ENCODE measurements at regions not wholly inside any gene's neighbourhood (a gene's known extent, or its start where the extent isn't known, plus 50 kb on each side); places are given as distances from the start of the nearest gene placed in this dataset.

DNA sequence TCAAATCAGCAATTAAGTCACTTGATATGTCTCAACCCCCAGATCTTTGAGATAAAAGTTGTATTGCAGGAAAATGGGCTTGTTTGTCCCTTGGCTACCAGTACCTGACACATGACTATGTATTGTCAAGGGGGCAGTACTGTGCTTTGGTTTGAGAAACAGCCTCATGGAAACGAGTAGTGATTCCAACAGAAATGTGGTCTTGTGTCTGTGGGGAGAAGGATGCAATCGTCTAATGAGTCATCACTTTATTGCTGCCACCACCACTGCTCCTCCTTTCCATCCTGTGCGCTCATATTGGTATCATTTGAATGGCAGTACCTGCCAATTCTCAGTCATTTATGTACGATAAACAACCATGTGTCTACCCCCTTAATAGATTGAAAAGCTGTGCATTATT lies 72.8 kb upstream of the ARHGAP5 start:
- DNase-seq (ENCODE audit: low spot score): no peak

DNA sequence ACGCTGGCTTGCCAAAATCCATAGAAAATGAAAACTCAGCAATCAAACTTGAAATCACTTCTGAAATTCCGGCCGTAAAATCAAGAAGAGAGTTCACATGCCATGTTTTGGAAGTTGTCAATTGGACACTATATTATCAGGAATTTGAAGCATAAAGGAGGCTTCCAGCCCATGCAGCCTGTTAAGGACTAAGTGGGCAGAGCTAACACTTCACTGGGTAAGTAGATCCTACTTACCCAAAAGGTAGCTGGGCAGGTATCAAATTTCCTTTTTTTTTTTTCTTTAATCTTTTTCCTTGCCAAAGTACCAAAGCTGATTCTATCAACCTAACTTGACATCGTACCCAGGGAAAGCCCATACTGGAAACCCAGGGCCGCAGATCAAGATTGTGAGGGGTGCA lies 71.5 kb upstream of the ARHGAP5 start:
- DNase-seq (ENCODE audit: low spot score): no peak

DNA sequence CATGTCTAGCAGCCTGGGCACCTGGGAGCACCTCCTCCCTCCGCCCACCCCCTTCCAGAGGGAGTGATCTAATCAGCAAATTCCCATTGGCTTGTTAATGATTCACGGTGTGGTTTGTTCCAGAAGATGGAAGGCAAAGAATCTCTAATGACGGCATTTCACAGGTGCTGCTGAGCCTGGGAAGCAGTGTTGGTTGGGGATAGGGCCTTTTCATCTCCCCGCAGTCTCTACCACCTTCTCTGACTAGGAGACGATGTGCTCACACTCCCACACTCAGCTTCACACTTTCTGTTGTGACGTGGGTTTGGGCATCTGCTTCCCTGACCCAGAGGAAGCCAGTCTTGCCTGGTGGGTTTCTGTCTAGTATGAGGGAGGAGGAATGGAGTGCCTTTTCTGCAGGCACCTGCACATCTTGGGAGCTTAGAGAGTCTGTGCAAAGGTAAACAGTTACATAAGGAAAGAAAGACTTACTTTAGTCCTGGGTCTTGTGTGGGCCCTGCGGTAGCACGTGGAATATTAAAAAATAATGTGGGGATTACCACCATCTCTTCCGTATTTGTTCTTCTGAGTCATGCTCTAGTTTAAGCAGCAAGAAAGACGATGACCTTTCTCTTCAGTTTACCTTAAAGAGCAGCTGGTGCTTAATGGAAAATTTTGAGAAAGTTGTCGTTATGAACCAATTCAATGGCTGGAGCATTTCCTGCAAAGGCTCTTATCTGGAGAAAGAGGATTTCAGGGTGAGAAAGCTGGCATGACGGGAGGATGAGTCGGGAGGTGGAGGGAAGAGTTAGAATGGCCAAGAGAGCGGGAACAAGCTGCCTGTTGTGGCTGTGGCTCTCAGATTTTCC lies 70.6 kb upstream of the ARHGAP5 start:
- no peak for DNase-seq (ENCODE audit: low spot score)

DNA sequence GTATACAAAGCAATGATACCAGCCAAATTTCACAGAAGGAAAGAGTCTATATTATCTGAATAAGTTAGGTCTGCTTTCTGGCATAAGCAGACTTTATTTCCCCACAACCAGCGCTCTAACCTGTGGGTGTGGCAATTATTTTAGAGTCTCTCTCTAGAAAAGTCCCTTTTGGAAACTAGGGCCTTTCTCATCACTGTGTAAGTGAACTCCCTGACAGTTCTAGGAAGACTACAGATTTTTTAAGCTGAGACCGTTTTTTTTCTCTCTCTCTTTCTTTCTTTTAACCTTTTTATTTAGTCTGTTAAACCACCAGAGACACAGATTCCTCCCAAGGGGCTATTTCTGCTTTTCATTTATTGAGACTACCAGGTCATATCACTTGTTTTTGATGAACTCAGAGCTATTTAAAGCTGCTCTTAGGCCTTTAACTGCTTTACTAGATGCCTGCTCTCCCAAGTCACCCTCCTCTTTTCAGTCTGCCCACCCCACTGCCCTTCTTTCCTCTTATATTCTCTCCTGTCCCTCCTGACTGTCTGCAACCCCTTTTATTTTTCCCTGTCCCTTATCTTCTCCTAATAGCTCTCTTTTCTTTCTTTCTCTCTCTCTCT lies 69.2 kb upstream of the ARHGAP5 start:
- no peak for DNase-seq (ENCODE audit: low spot score)

DNA sequence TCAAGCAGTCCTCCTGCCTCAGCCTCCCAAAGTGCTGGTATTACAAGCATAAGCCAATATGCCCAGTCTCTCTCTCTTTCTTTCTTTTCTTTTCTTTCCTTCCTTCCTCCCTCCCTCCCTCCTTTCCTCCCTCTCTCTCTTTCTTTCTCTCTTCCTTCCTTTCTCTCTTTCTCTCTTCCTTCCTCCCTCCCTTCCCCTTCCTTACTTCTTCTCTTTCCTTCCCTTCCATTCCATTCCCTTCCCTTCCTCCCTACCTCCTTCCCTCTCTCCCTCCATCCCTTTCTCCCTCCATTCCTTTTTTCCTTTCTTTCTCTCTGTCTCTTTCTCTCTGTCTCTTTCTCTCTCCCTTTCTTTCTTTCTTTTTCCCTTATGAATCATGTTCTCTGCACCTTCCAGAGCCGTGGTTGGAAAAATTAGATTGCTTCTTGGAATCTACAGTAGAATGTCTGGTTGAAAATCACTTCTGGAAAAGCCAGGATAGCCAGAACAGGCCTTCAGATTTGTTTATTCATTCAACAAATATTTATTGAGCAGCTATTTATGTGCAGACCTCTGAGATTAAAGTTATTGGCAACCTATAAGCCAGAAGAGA lies 68.4 kb upstream of the ARHGAP5 start:
- no peak for DNase-seq (ENCODE audit: low spot score)

DNA sequence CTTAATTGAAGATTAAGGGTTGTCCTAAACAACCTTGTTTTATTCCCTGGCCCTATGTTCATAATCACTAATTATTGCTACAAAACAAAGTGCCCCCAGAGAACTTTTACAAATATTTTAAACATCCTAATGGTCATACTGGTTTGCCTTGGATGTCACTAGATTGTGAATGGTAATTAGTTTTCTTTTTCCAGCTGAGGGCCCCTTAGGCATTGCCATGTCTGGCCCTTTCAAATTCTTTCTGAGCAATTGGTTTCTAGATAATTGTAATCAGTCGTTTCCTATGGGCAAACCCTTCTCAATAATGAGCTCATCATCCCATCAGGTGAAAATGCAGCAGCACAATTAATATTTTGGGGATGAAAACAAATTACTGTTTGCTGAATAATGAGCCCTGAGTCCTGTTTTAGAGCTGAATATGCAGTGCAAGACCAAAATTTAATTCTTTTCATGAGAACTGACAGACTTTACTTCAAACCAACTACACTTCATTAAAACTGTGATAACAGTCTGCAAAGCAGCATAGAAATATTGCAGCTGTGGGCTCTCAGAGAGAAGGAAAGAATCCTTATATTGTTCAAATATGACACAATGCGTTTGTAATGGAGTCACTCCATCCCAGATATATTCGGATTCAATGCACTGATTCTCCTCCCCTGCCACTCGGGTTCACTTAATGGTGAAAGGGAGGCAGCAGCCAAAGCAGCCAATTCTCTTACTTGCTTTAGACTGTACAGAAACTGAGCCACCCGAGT lies 67.7 kb upstream of the ARHGAP5 start:
- no peak for DNase-seq (ENCODE audit: low spot score)

DNA sequence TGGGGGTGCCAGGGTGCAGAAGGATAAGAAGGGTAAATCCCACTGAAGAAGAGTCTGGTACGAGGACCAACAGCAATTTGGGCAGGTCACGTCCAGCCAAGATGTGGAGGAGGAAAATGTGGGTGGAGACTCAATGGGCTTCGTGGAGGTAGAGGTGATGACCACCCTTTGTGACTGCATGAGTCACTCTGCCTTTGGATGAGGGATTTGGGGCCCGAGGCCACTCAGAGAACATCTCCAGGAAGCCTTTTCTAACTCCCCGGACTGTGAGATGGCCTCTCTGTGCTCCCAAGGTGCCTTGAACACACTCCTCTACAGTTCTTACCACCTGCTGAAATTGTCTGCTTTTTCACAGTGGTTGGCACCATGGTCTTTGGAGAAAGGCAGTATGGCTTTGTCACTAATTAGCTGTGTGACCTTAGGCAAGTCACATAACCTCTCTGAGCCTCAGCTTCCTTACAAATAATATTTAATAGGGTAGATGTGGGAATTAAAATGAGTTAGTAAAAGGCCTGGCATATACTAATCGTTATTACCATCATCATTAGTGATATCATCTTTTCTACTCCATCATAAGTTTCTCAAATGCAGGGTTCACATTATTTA lies 67.0 kb upstream of the ARHGAP5 start:
- no peak for DNase-seq (ENCODE audit: low spot score)

DNA sequence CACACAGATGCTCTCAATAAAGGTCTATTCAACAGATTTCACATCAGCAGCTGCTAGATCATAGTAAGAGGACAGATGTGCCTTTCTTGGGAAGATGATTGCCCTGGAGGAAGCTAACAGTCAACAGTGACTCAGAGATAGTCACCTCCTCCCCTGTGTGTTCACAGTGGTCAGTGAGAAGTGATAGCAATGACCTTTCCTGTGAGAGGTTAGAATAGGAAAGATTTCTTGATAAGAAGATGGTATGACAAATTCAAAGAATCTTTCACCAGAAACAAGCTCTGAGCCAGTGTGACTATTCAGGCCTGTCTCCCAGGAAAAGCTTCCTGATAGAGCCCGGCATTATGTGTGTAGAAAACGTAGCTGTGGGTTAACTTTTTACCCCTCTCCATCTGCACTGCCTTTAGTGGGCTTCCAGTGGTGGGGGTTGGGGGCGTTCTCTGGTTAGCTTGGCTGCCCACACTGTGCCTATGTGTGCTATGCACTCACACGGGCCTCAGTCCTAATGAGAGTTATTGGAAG lies 66.4 kb upstream of the ARHGAP5 start:
- no peak for DNase-seq (ENCODE audit: low spot score)

DNA sequence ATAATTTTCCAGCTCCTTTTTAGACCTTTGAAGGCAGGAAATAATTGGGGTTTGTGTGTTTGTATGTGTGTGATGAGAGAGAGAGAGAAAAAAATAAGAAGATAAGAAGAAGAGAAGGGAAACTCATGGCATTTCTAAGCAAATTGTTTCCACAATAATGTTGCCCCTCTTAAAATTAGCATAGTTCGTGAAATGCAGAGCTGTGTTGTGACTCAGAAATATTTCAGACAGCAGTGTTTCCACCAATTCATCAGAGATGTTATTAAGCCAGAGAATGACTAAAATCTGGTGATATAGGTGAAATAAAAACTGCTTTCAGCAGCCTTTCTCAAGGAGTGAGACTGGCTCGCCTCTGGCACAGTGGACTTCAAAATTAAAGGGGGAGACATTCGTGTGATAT lies 65.9 kb upstream of the ARHGAP5 start:
- DNase-seq (ENCODE audit: low spot score): no peak

DNA sequence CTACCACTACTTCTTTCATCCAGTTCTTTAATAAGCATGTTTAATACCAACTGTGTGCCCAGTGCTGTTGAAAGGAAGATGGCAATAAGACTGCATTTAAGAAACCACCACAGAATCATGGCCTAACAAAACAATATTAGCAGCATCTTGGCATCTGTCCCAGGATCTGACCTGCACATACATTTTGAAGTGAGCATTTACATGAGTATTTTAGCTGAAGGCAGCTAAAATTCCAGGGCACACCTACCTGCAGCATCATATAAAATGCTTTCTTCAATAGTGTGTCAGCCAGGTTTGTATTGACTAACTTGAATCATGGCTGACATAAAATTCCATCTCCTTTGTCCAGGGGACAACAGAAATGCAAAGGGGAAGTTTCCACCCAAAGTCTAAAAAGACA lies 65.0 kb upstream of the ARHGAP5 start:
- DNase-seq (ENCODE audit: low spot score): no peak

DNA sequence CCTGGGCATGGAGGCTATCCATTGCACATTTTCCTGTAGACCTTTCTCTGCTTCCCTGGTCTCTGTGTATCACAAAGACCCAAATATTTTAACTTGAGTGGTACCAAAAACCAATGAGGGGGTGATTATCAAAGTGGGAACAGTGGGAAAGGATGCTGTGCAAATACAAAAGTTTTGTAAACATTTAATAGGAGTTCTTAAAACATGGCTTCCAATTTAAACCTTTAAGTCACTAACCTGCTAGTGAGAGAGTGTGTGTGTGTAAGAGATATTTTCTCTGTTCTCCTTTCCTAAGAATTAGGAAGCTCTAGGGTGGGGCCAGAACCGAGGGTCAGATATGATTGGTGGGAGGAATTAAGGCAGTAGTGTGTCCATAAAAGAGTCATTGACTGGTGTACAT lies 64.5 kb upstream of the ARHGAP5 start:
- DNase-seq (ENCODE audit: low spot score): no peak

DNA sequence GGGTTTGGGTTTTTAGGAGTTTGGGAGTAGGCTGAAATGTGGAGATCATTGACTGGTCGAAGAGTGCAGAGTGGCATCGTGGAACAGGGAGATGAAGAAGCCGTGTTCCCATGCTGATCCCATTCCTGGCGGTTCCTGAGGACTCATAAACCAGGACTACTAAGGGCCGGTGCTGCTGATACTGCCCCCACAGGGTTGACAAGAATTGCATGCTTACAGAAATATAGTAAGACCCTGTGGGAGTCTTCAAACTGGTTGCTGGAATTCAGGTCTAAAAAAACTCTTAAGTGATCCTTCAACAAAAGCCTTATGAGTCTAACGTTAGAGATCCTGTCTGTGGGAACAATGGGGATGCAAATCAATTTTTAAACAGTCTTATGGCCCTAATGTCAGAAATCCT lies 64.0 kb upstream of the ARHGAP5 start:
- DNase-seq (ENCODE audit: low spot score): no peak

DNA sequence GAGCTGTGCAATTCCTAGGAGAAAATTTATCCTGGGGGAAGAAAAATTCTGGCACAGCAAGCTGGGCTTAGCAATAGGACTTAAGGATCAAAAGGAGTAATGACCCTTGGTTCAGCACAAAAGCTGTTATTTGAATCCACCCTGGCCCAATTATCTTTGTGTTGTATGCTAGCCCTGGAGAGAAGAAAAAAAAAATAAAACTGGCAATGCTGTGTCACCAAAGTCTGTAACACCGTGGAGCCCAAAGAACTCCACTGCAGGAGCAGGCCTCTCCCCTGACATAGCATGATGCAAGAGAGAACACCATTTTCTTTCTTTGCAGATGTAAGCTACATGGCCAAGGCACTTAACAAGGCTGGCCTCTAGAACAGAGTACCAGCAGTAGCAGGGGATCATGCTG lies 63.0 kb upstream of the ARHGAP5 start:
- DNase-seq (ENCODE audit: low spot score): no peak

DNA sequence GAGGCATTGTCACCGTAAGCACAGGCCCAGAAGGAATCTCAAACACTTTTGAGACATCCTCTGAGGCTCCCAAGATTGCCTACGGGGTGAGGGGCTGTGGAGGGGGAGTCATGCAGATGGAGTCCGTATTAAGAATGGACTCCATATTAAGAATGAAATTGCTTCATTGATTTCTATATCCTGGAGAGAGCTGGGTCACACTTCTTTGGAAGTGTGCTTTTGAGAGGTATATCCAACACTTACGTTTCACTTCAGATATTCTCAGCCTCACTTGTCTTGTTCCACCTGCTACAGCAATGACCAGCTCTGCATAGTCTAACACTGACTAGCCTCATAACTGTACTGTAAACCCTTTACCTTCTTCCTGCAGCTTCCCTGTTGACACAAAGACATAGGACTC lies 62.6 kb upstream of the ARHGAP5 start:
- DNase-seq (ENCODE audit: low spot score): no peak

DNA sequence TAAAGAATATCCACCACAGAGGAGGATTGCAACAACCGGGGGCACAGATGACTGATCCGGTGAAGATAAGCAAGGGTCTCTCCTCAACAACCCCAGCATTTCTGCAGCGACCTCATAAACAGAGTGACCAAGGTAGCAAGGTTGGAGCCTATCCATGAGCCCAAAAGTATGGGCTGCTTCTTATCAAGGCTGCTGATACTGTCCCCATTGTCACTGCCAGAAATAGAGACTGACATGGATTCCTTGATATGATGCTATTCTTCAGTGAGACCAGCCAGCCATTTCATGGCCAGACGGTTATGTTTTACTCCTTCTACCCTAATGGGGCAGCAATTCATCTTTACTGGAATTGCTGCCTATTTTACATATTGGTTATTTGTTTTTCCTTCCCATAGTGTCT lies 61.9 kb upstream of the ARHGAP5 start:
- DNase-seq (ENCODE audit: low spot score): no peak

DNA sequence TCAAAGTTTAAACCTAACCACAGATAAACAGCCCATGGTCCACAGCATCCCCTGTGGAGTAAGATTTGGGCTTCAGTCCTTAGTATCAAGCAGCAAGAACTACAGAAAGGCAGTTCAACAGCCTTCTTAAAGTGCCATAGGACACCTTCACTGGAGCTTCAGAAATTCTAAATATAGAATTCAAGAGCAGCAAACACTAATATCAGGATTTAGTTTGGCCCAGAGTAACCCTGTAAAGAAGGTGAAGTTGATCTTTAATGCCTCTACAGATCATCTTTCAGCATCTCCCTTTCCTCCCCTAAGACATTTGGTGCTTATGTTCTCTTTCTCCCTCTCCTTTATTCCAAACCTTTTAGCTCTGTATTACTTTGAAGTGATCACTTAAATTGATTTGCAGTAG lies 59.5 kb upstream of the ARHGAP5 start:
- no peak for DNase-seq (ENCODE audit: low spot score)

DNA sequence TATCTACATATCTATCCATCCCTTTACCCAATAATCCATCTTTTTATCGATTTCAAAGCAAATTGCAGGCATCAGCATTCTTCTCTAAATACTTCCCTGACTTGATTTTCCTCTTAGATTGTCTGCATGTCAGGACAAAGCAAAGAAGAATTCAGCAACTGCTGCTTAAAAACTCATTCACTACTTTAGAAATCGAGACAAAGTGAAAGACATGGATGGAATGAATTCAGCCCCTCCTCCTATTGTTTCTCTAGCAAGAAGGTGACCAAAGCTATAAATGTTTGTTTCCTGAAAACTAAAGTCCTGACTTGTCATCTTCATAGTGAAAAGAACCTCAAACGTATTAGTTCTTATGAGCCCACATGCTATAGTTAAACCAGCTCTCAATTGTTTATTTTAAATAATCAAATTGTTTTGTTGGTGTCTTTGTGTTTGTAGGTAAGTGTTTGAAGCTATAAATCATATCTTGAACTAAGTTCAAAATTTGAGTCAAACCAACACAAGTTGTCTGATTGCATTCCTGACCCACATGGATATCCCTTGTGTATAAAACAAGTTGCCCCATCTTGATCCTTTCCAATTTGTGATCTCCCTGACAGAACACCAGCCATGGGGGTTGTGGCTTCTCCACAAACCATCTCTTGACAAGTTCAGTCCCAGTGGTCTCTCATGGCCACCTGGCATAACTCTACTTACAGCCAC lies 58.6 kb upstream of the ARHGAP5 start:
- no peak for DNase-seq (ENCODE audit: low spot score)

DNA sequence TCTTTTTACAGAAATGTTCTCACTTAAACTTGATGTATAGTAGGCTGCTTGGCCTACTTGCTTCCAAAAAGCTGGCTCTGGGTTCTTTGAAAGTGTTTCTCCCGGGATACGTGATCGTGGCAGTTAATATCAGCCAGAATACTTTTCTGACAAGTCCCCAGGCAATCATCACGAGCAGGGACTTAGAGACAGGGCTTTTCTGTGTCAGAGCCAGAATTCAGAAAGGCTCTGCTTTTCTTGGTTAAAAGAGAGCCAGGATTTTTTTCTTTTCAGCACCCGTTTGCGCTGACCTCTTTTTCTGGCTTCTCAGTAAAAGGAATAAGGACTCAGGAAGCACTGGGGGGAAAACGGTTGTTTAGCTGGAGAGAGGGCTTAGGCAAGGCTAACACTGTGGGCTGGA lies 57.8 kb upstream of the ARHGAP5 start:
- no peak for DNase-seq (ENCODE audit: low spot score)

DNA sequence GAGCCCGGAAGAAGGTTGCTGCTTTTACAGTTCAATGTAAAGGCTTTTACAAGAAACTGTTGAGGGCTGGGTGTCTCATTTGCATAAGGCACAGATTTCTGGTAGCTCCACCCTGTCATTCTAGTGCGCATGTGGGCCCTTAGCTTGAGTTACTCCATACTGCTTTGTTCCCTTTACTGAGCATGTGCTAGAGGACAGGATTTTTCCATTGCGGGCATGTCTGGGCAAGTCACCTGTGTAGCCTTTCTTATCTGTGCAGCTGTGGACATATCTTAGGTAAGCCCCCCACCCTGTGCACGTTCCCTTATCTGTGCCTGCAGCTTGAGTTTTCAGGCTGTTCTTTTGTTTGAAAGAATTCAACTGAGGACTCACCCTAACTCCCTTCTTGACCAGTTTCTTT lies 56.2 kb upstream of the ARHGAP5 start:
- DNase-seq (ENCODE audit: low spot score): no peak

DNA sequence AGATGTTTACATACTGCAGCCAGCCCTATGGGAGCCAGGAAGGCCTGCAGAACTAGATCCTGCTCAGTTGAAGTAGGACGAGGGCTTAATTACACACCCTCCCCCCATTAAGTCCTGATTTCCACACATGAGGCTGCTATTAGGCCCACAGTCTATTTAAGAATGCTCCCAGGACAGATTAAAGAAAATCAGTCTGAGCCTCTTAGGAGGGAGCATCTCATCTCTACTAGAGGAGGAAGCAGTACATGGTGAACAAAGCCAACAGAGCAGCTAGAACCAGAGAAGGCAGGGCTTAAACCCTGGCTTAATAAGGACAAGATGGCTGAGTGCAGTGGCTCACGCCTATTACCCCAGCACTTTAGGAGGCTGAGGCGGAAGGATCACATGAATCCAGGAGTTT lies 55.8 kb upstream of the ARHGAP5 start:
- no peak for DNase-seq (ENCODE audit: low spot score)

DNA sequence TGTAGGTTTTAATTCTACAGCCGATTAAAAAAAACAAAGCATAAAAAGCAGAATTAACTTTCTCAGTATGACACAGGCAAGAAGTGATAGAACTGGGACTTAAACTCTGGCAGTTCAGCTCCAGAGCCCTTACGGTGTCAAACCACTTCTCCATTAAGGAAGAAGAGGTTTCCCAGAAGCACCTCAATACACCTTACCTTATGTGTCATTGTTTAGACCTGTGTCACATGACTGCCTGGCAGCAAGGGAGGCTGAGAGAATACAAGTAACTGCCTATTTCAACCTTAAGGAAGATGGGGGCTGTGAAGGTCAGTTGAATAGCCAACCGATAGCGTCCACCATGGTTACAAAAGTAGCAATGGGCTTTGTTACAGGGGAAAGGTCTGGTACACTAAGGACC lies 54.6 kb upstream of the ARHGAP5 start:
- DNase-seq (ENCODE audit: low spot score): no peak

All from CD4-positive, alpha-beta T cell treated with Interleukin-2 at 100 ng/mL for 4 hours (primary cell).